HL-60 (cell line): ENCODE measurements at regions not wholly inside any gene's neighbourhood (a gene's known extent, or its start where the extent isn't known, plus 50 kb on each side); places are given as distances from the start of the nearest gene placed in this dataset.

ENCODE experiments used
- DNase-seq, 2 experiments: peaks; one replicate each; pipeline ENCODE4 v3.0.0-alpha.2; 2010 to 2020; ENCODE audit warnings: low read depth in 1 of 2, low spot score in 1 of 2
- H3K27ac ChIP-seq: fragments of 250-450 bp; sonication (Bioruptor Pico); replicated peaks from 2 replicates; pipeline ENCODE4 v1.5.1; 2020; ENCODE audit warnings: mild to moderate bottlenecking, moderate library complexity
- H3K27me3 ChIP-seq: fragments of 250-450 bp; sonication (Bioruptor Pico); 2 replicates; pipeline ENCODE4 v1.5.1; 2021; ENCODE audit warnings: mild to moderate bottlenecking, moderate library complexity; ENCODE audit not compliant: insufficient read depth, poor library complexity, severe bottlenecking
- H3K4me3 ChIP-seq: replicated peaks from 2 replicates; pipeline ENCODE4 v1.5.1; 2011; ENCODE audit warnings: mild to moderate bottlenecking, control low read depth, low read length; ENCODE audit not compliant: insufficient read depth
- CTCF ChIP-seq: IDR thresholded peaks from one replicate; pipeline ENCODE4 v1.5.1; 2011; ENCODE audit warnings: low read length, control low read depth, inconsistent platforms; ENCODE audit not compliant: insufficient read depth
- GABPA ChIP-seq: IDR thresholded peaks from 2 replicates; pipeline ENCODE4 v1.6.1; 2012; ENCODE audit warnings: low read depth
- POLR2AphosphoS5 ChIP-seq: IDR thresholded peaks from 2 replicates; pipeline ENCODE4 v1.6.1; 2012; ENCODE audit warnings: low read depth
- REST ChIP-seq: IDR thresholded peaks from 2 replicates; pipeline ENCODE4 v1.6.1; 2012; ENCODE audit warnings: low read depth; ENCODE audit not compliant: insufficient replicate concordance
- SPI1 ChIP-seq: IDR thresholded peaks from 2 replicates; pipeline ENCODE4 v1.6.1; 2012; ENCODE audit warnings: low read depth, mild to moderate bottlenecking, borderline replicate concordance

- TF ChIP-seq POLR2AphosphoS5 (no peak), CTCF (no peak), SPI1 (no peak), GABPA (no peak), REST (no peak)
- Histone ChIP-seq H3K4me3 (no peak overlapping the region), H3K27me3 (no peaks in the 10 kb centered on the region), H3K27ac (no peak overlapping the region)
- no peak for DNase-seq
Measured at GRCh38 chr1:112063781-112064728, 74.6 kb upstream of the KCND3 start.

GRCh38 chr1:112067989-112068388 lies 78.5 kb upstream of the KCND3 start:
- TF ChIP-seq CTCF (no peak), SPI1 (no peak), GABPA (no peak), REST (no peak), POLR2AphosphoS5 (no peak)
- Histone ChIP-seq H3K27ac (no peak overlapping the region), H3K4me3 (no peak overlapping the region), H3K27me3 (no peaks in the 10 kb centered on the region)
- DNase-seq: no peak

GRCh38 chr1:112070677-112071076 lies 81.2 kb upstream of the KCND3 start:
- no peak for DNase-seq
- Histone ChIP-seq H3K4me3 (no peak overlapping the region), H3K27me3 (no peaks in the 10 kb centered on the region), H3K27ac (no peak overlapping the region)
- TF ChIP-seq REST (no peak), SPI1 (no peak), POLR2AphosphoS5 (no peak), CTCF (no peak), GABPA (no peak)
